ENCODE measurements at regions not wholly inside any gene's neighbourhood (a gene's known extent, or its start where the extent isn't known, plus 50 kb on each side); places are given as distances from the start of the nearest gene placed in this dataset.
A peak's percentile ranks its signal among the peaks of the same experiment; 100 is the strongest.

DNA sequence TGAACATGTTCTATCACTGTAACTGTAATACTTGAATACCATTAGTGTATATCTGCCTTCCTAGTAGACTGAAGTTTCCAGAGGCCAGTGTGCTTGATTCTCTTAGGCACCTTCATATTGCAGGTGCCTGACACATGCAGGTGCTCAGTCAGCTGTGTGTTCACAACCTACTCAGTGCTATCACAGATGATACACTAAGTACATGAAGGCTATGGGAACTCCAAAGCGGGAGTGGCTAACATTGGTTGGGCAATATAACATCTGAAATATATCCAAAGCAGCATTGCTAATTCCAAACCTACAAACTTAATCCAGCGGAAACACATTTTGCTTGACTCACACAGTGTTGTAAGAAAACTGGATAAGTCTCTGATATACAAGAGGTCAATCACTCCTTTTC lies 539.3 kb upstream of the ISX start:
- no peak overlapping the region for H3K4me3 ChIP-seq (ENCODE audit: insufficient read depth, low read depth, low read length)
- no peak for DNase-seq
- no peaks in the 10 kb centered on the region for H3K36me3 ChIP-seq (replicated peaks; ENCODE audit: control insufficient read depth, insufficient read depth, low read length)
- no peaks in the 10 kb centered on the region for H3K27me3 ChIP-seq (ENCODE audit: control insufficient read depth, insufficient read depth, low read length)

DNA sequence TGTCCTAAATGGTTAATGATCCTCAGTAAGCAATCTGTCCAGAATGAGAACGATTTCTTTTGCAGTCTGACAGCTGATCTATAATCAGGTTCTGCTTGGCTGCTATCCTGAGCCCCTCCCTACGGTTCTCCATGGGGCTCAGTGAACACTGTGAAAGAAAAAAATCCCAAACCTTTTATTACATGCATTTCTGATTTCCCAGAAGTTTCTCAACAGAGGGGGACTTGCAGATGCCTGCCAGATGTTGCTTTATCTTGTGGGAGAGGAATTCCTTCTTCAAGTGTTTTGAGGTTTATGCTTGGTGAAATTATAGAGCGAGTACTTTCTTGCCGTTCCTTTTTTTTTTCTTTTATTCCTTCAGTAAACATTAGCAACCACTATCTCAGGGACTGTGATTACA lies 531.9 kb upstream of the ISX start:
- DNase-seq, result no peak
- Histone ChIP-seq H3K36me3 (replicated peaks; ENCODE audit: control insufficient read depth, insufficient read depth, low read length) (no peaks in the 10 kb centered on the region), H3K4me3 (ENCODE audit: insufficient read depth, low read depth, low read length) (no peak overlapping the region), H3K27me3 (ENCODE audit: control insufficient read depth, insufficient read depth, low read length) (no peaks in the 10 kb centered on the region)

DNA sequence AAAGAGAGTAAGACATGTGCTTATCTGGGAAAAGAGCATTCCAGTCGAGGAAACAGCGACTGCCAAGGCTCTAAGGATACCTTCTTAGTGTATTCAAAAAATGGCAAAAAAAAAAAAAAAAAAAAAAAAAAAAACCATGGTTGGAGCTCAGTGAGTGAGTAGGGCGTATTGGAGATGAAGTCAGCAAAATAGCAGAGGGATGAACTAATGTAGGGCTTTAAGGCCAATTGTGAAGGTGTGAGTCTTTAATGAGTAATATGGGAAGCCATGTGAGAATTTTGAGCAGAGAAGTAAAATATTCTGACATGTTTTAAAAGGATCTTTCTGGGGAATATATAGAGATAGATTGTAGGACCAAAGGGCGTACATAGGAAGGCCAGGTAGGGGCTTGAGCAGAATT lies 498.6 kb upstream of the ISX start:
- no peak for DNase-seq
- Histone ChIP-seq H3K4me3 (ENCODE audit: insufficient read depth, low read depth, low read length) (no peak overlapping the region), H3K27me3 (ENCODE audit: control insufficient read depth, insufficient read depth, low read length) (no peaks in the 10 kb centered on the region), H3K36me3 (replicated peaks; ENCODE audit: control insufficient read depth, insufficient read depth, low read length) (no peaks in the 10 kb centered on the region)

DNA sequence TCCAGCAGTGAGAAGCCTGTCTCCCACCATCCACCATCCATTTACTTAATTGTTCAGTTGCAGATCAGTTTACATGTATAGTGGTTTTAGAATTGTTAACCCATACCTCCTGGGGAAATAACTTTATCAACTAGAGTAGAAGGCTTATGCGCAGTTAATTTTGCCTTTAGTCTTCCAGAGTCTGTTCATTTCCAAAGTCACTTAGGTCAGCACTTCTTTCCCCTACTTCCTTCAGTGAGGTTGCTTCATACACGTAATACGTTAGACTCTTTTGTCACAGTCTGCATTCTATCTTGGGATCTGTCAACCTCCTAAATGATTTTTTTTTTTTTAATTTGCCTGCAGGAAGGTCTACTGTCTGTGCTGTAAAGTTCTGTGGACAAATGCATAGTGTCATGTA lies 495.6 kb upstream of the ISX start:
- no peaks in the 10 kb centered on the region for H3K27me3 ChIP-seq (ENCODE audit: control insufficient read depth, insufficient read depth, low read length)
- H3K36me3 ChIP-seq (replicated peaks; ENCODE audit: control insufficient read depth, insufficient read depth, low read length), result no peaks in the 10 kb centered on the region
- DNase-seq, result no peak
- no peak overlapping the region for H3K4me3 ChIP-seq (ENCODE audit: insufficient read depth, low read depth, low read length)

DNA sequence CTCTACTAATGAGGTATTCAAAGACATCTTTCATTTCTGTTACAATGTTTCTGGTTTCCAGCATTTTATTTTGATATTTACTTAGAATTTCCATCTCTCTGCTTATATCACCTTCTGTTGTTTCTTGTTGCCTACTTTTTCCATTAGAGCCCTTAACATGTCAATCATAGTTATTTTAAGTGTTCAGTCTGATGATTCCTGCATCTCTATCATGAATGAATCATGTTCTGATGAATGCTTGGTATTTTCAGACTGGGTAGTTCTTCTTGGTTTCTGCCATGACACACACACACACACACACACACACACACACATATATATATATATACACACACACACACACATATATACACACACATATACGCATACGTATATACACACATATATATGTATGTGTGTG lies 486.4 kb upstream of the ISX start:
- Histone ChIP-seq H3K27me3 (ENCODE audit: control insufficient read depth, insufficient read depth, low read length) (no peaks in the 10 kb centered on the region), H3K36me3 (replicated peaks; ENCODE audit: control insufficient read depth, insufficient read depth, low read length) (no peaks in the 10 kb centered on the region), H3K4me3 (ENCODE audit: insufficient read depth, low read depth, low read length) (no peak overlapping the region)
- DNase-seq, result no peak

DNA sequence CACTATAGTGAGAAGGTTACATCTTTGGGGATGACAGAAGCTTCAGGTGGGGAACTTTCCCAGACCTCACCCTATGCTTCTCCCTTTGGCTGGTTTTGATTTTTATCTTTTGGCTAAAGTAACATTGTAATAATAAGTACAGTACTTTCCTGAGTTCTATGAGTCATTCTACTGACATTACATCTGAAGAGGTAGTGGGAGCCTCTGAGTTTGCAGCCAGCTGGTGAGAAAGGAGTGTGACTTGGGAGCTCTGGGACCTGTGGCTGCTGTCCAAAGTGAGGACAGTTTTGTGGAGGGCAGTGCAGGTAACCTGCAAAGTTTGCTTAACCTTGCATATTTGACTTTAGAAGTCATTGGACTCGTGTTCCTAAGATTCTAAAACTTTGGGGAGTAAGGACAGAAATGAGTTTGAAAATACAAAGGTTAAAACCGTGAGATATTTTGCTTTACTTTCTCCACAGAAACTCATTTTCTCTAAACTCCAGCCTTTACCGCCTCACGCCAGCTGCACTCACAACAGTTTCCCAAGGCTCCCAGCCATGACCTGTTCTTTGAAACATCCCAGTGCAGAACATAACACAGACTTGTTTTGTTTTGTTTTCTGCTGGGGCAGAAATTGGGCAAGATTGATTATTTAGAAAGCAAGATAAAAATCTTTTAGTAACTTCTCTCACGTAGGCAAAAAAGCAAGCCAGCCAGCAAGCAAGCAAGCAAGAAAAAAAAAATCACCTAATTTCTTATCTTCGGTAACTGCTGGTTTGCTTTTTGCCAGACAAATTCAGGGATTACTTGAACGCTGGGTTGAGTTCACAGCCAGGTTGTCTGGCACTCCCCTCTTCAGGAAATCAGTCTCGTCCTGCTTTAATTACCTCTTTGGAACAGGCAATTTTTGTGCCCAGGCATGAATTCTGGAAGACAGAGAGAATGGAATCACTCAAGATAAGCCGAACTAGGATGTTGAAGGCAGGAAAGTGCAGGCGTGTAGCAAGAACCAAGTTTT lies 478.3 kb upstream of the ISX start:
- Histone ChIP-seq H3K4me3 (ENCODE audit: insufficient read depth, low read depth, low read length) (no peak overlapping the region), H3K27me3 (ENCODE audit: control insufficient read depth, insufficient read depth, low read length) (no peaks in the 10 kb centered on the region), H3K36me3 (replicated peaks; ENCODE audit: control insufficient read depth, insufficient read depth, low read length) (no peaks in the 10 kb centered on the region)
- peak; percentile 10 for DNase-seq

DNA sequence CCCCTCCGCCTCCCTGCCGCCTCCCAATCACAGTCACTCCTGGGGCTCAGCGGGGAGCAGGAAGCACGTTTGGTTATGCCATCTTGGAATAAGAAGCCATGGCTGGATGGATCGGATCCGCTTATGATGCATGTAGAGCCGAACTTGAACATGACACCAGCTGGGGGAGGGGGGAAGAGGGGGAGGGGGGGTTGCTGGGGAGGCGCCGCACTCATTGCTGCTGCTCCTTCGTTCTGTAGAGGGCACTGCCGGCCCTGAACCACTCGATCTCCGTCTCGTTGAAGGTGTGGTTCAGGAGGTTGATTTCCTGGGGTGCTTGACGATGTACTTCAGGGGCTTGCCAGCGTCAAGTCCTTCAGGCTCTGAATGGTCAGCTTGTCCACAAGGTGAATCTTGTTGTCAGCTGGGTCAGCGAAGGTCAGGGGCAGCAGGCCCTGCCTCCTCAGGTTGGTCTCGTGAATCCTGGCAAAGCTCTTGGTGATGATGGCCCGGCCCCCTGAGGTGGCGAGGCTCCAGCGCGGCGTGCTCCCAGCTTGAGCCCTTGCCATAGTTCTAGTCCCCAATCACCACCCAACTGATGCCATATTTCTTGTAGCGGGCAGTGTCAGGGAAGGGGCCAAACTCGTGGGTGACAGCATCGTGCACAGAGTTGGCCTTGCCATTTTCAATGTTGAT lies 476.9 kb upstream of the ISX start:
- no peaks in the 10 kb centered on the region for H3K27me3 ChIP-seq (ENCODE audit: control insufficient read depth, insufficient read depth, low read length)
- DNase-seq, result peak; percentile 60
- H3K4me3 ChIP-seq (ENCODE audit: insufficient read depth, low read depth, low read length), result no peak overlapping the region
- no peaks in the 10 kb centered on the region for H3K36me3 ChIP-seq (replicated peaks; ENCODE audit: control insufficient read depth, insufficient read depth, low read length)

DNA sequence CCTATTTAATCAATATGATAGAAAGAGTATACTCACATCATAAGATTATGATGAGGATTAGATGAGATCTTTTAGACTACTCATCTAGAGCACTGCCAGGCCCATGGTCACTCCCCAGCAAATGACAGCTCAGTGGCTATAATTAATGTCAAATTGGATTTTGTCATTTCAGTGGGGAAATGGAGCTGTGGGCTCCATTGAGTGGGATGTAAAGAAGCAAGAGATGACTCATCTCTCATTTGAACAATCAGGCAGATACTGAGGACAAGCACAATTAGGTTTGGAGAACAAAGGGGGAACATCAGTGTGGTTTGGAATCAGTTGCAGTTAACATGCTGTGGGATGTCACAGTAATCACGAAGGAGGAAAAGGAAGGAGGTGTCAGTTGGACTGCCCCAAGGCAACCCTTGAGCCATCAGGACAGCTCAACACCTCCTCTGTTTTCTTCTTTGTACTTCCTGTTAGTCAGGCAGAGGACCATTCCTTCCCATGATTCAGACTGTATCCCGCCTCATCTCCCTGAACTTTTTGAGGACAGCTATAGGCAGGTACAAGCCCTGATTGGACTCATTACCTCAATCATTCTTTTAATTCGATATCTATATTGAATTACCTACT lies 473.7 kb upstream of the ISX start:
- no peak for DNase-seq
- no peaks in the 10 kb centered on the region for H3K27me3 ChIP-seq (ENCODE audit: control insufficient read depth, insufficient read depth, low read length)
- H3K4me3 ChIP-seq (ENCODE audit: insufficient read depth, low read depth, low read length), result no peak overlapping the region
- H3K36me3 ChIP-seq (replicated peaks; ENCODE audit: control insufficient read depth, insufficient read depth, low read length), result no peaks in the 10 kb centered on the region

DNA sequence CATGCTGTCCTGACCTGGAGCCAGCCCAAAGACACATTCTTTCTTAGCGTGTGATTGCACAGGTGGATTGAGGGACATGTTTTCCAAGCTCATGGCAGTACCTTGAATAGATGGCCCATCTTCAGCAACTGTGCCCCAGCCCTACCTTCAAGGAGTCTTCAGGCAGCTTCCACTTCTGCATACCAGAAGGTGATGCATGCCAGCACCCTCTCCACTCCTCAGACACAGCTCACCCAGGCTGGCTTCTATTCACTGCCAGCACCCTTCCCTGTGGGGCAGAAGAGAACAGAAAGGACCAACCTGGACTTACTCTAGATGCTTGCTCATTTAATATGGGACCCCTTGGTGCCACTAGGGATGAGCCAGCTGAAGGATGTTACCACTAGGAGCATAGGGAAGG lies 466.4 kb upstream of the ISX start:
- no peak for DNase-seq
- Histone ChIP-seq H3K27me3 (ENCODE audit: control insufficient read depth, insufficient read depth, low read length) (no peaks in the 10 kb centered on the region), H3K36me3 (replicated peaks; ENCODE audit: control insufficient read depth, insufficient read depth, low read length) (no peaks in the 10 kb centered on the region), H3K4me3 (ENCODE audit: insufficient read depth, low read depth, low read length) (no peak overlapping the region)

DNA sequence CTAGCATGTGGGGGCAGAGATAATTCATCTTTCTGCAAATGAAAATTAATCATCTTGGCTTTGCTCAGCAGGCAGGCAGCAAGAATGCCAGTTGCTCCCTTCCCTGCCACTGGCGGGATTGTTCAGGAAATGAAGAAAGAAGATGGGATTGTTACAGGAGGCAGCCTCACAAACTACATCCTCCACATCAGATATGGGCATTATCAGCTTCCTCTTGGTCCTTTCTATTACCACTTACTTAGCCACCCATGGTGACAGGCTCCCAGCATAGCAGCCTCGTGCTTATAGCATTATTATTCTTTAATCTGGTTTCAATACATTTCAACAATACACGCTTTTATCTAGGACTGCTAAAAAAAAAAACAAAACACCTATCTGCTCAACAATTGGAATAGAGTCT lies 461.6 kb upstream of the ISX start:
- no peak overlapping the region for H3K4me3 ChIP-seq (ENCODE audit: insufficient read depth, low read depth, low read length)
- no peak for DNase-seq
- no peaks in the 10 kb centered on the region for H3K36me3 ChIP-seq (replicated peaks; ENCODE audit: control insufficient read depth, insufficient read depth, low read length)
- no peaks in the 10 kb centered on the region for H3K27me3 ChIP-seq (ENCODE audit: control insufficient read depth, insufficient read depth, low read length)

DNA sequence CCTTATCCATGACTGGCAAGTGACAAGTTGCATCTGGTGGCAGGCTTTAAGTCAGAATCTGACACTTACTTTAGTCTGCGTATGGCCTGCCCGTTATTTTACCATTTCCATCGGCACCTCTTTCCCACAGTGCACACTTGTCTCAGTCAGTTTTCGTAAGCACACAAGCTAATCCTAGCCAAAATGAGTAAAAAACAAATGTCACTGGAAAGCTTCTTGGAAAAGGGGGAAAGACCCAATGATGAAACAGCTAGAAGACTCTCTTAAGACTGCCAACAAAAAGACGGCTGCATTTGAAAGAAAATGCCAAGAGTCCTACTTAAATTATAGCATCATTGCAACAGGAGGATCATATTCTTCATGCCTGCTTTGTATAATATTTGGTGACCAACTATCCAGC lies 457.9 kb upstream of the ISX start:
- Histone ChIP-seq H3K4me3 (ENCODE audit: insufficient read depth, low read depth, low read length) (no peak overlapping the region), H3K36me3 (replicated peaks; ENCODE audit: control insufficient read depth, insufficient read depth, low read length) (no peaks in the 10 kb centered on the region), H3K27me3 (ENCODE audit: control insufficient read depth, insufficient read depth, low read length) (no peaks in the 10 kb centered on the region)
- DNase-seq, result no peak

DNA sequence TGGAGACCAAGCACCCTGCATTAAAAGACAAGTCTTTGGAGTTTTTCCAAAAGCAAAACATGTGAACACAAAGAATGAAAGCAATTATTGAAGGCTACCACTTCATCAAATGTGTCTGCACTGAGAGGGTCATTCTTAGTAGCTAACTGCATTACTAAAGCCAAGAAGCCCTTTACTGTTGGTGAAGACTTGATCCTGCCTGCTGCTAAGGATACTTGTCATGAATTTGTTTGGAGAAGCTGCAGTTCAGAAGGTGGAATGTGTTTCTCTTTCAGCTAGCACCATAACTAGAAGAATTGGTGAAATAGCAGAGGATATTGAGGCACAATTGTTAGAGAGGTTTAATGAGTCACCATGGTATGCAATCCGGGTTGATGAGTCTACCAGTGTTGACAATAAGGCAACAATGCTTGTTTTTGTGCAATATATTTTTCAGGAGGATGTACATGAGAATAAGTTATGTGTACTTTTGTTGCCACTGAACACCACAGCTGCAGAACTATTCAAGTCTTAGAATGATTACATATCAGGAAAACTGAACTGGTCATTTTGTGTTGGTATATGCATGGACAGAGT lies 457.3 kb upstream of the ISX start:
- H3K27me3 ChIP-seq (ENCODE audit: control insufficient read depth, insufficient read depth, low read length), result no peaks in the 10 kb centered on the region
- H3K4me3 ChIP-seq (ENCODE audit: insufficient read depth, low read depth, low read length), result no peak overlapping the region
- no peaks in the 10 kb centered on the region for H3K36me3 ChIP-seq (replicated peaks; ENCODE audit: control insufficient read depth, insufficient read depth, low read length)
- no peak for DNase-seq

DNA sequence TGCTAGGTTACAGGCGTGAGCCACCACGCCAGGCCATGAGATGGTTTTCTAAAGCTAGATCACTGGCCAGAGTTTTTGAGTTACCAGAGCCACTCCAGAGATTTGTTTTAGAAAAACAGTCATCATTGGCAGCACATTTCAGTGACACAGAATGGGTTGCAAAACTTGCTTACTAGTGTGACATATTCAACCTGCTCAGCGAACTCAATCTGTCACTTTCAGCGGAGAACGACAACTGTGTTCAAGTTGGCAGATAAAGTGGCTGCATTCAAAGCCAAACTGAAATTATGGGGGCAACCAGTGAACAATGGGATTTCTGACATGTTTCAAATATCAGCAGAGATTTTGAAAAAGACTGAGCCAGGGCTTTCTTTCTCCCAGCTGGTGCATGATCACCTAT lies 456.3 kb upstream of the ISX start:
- Histone ChIP-seq H3K36me3 (replicated peaks; ENCODE audit: control insufficient read depth, insufficient read depth, low read length) (no peaks in the 10 kb centered on the region), H3K4me3 (ENCODE audit: insufficient read depth, low read depth, low read length) (no peak overlapping the region), H3K27me3 (ENCODE audit: control insufficient read depth, insufficient read depth, low read length) (no peaks in the 10 kb centered on the region)
- no peak for DNase-seq

DNA sequence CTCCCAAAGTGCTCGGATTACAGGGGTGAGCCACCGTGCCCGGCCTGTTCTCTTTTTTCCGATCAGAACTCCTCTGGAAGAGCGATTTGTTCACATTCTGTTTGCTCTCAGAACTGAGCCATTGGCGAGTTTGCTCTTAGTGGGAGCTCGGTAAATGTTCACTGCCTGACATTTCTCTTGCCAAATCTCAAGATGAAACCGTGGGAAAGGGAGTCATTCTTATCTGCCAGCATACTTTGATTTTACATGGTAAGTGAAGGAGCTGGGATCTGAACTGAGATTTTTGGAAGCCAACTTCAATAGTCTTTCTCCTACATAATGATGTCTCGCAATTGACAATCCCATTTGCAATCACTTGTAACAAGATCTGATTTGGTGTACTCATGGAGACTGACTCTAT lies 445.8 kb upstream of the ISX start:
- no peaks in the 10 kb centered on the region for H3K27me3 ChIP-seq (ENCODE audit: control insufficient read depth, insufficient read depth, low read length)
- H3K36me3 ChIP-seq (replicated peaks; ENCODE audit: control insufficient read depth, insufficient read depth, low read length), result no peaks in the 10 kb centered on the region
- DNase-seq, result no peak

DNA sequence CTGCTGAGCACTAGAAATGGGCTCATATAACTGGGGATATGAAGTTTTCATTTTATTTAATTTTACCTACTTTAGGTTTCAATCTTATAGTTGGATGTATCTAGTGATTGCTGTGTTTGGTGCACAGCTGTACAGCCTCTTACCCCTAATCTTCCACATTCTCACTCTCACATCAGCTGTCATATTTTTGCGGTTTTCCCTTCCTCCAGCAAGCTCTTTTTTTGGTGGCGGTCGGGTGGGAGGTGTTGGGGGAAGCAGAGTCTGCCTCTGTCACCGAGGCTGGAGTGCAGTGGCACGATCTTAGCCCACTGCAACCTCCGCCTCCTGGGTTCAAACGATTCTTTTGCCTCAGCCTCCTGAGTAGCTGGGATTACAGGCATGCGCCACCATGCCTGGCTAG lies 445.1 kb upstream of the ISX start:
- no peak for DNase-seq
- no peaks in the 10 kb centered on the region for H3K27me3 ChIP-seq (ENCODE audit: control insufficient read depth, insufficient read depth, low read length)
- H3K36me3 ChIP-seq (replicated peaks; ENCODE audit: control insufficient read depth, insufficient read depth, low read length), result no peaks in the 10 kb centered on the region
- no peak overlapping the region for H3K4me3 ChIP-seq (ENCODE audit: insufficient read depth, low read depth, low read length)

More for the DNA sequence above, 445.8 kb upstream of the ISX start:
- H3K4me3 ChIP-seq (ENCODE audit: insufficient read depth, low read depth, low read length), result no peak overlapping the region

All from H7 (cell line).